Heart right ventricle (tissue), 16 donors: ENCODE measurements at regions not wholly inside any gene's neighbourhood (a gene's known extent, or its start where the extent isn't known, plus 50 kb on each side); places are given as distances from the start of the nearest gene placed in this dataset.
"Not testable (repeated sequence)": the region's sequence is repeated elsewhere in the genome, so short reads cannot be mapped to it uniquely, and the experiment has no call there.

Experiments
- ATAC-seq, 8 donors: fragments of 200-7000 bp; cut with Tn5 transposase; one replicate each; pipeline ENCODE4 v1.9.1; 2020; ENCODE audit warnings: mild to moderate bottlenecking in 8 of 8, moderate library complexity in 8 of 8, moderate number of reproducible peaks in 1 of 8
- DNase-seq, 2 donors: peaks; one replicate each; pipeline ENCODE4 v3.0.0-alpha.2; 2020
- H3K27ac ChIP-seq, 10 donors: fragments of 200-600 bp; sonication (generic) in 2 of 10; one replicate each; pipeline versions ENCODE4 v1.5.0 to v1.8.0; 2020 to 2022; ENCODE audit warnings: mild to moderate bottlenecking in 3 of 10
- H3K27me3 ChIP-seq, 7 donors: fragments of 200-600 bp; one replicate each; pipeline ENCODE4 v1.8.0; 2021 to 2022; ENCODE audit warnings: mild to moderate bottlenecking in 2 of 7
- H3K36me3 ChIP-seq, 9 donors: fragments of 200-600 bp; sonication (generic) in 1 of 9; one replicate each; pipeline versions ENCODE4 v1.5.0 to v1.8.0; 2020 to 2022; ENCODE audit warnings: mild to moderate bottlenecking in 2 of 9
- H3K4me1 ChIP-seq, 9 donors: fragments of 200-600 bp; sonication (generic) in 1 of 9; one replicate each; pipeline versions ENCODE4 v1.5.0 to v1.8.0; 2020 to 2022; ENCODE audit warnings: mild to moderate bottlenecking in 4 of 9
- H3K4me3 ChIP-seq, 10 donors: fragments of 200-600 bp; sonication (generic) in 2 of 10; one replicate each; pipeline versions ENCODE4 v1.5.0 to v1.8.0; 2020 to 2022; ENCODE audit warnings: mild to moderate bottlenecking in 7 of 10, moderate library complexity in 2 of 10
- H3K9me3 ChIP-seq, 11 donors: fragments of 200-600 bp in 10 of 11; sonication (generic) in 2 of 11; one replicate each; pipeline versions ENCODE4 v1.5.0 to v1.8.0; 2013 to 2022; ENCODE audit warnings: mild to moderate bottlenecking in 2 of 11, control low read depth in 1 of 11, moderate library complexity in 1 of 11
- CTCF ChIP-seq, 9 donors: fragments of 200-600 bp; sonication (generic) in 2 of 9; IDR thresholded peaks; one replicate each; pipeline versions ENCODE4 v1.5.0 to v1.8.0; 2021 to 2022; ENCODE audit warnings: antibody characterized with exemption in 9 of 9, mild to moderate bottlenecking in 5 of 9, moderate library complexity in 1 of 9
- WGBS, 2 donors: extraction: QIAGEN DNeasy Blood & Tissue Kit; methylation state at CpG; one replicate each; pipeline ENCODE4 v1.1.7; 2013; ENCODE audit warnings: inconsistent platforms in 1 of 2; 5-methylcytosine and 5-hydroxymethylcytosine counted together
- intact Hi-C, 10 donors: fragments of 100-400 bp; cut with DNase I; formaldehyde crosslinking; loops; one replicate each; pipeline versions ENCODE4 v1.11.1 to v1.14.2; 2022
- donor health status: Arrhythmogenic right ventricular cardiomyopathy.
- donor health status: ischemic (EF 13 %, LVEDD 7.1; RV severe dilation, severe dysfunction).
- donor health status: healthy with polysubstance abuse.
- donor health status: DM: no; HTN: yes; CAD: no.
- donor health status: DM: no; HTN: no; CAD: no.
- donor health status: ischemic (EF 25% LVEDD 6.9; RV normal size, moderate dysfunction).
- donor health status: ischemic (EF 25% LVEDD 5.7; RV mildly dilated, moderate dysfunction).
- donor health status: healthy.
- donor health status: DM: yes; HTN: yes; CAD: no.
- donor health status: Ischemic cardiomyopathy.
- donor health status: ischemic (EF 35%, LVEDD 5.7; RV mildly dilated, moderate dysfunction).
- donor health status: nonischemic (EF 11% LVEDD 7.7; RV severe dilation, severe dysfunction).
- donor health status: DM: yes; HTN: yes; CAD: no.
- donor health status: PGD.
- donor health status: ischemic (EF 29% LVEDD 5.4; RV normal size, mild dysfunction).
- donor health status: nonischemic (EF 23%, LVEDD 6.1; RV moderate dilation, normal function).

- no peak overlapping the region for H3K4me3 ChIP-seq
- WGBS, 2 donors = 71 to 78% methylated on average over 6 of the region's 6 CpGs
- no peak for TF ChIP-seq CTCF (IDR thresholded peaks at IDR 0.05)
- H3K27ac ChIP-seq = no peak overlapping the region
- ATAC-seq (no peak), DNase-seq (no peak)
- peaks cover 0 to 4% (median 0%) of the 10 kb centered on the region in 9 donors for H3K4me1 ChIP-seq
- no peaks in the 10 kb centered on the region for H3K36me3 ChIP-seq
- H3K27me3 ChIP-seq = peaks cover 0 to 8% (median 0%) of the 10 kb centered on the region in 7 donors
- intact Hi-C loops = no loop called here
- H3K9me3 ChIP-seq = peaks cover 0 to 9% (median 0%) of the 10 kb centered on the region in 11 donors
Measured at GRCh38 chr6:169101036-169101805, 152.4 kb downstream of the THBS2 start.

GRCh38 chr6:169099411-169100202, 154.0 kb downstream of the THBS2 start:
- TF ChIP-seq CTCF (IDR thresholded peaks at IDR 0.05) = no peak
- Histone ChIP-seq H3K4me3 (no peak overlapping the region), H3K4me1 (peaks cover 0 to 4% (median 0%) of the 10 kb centered on the region in 9 donors), H3K36me3 (no peaks in the 10 kb centered on the region), H3K27ac (no peak overlapping the region), H3K27me3 (peaks cover 0 to 8% (median 0%) of the 10 kb centered on the region in 7 donors), H3K9me3 (peaks cover 0 to 9% (median 0%) of the 10 kb centered on the region in 11 donors)
- ATAC-seq = no peak
- intact Hi-C loops = no loop called here
- WGBS, 2 donors = 64 to 67% methylated on average over 5 of the region's 5 CpGs
- DNase-seq = no peak

GRCh38 chr6:169098651-169099050, 155.0 kb downstream of the THBS2 start:
- DNase-seq, ATAC-seq, H3K36me3 ChIP-seq, H3K4me1 ChIP-seq, H3K9me3 ChIP-seq, H3K27ac ChIP-seq, intact Hi-C loops, H3K4me3 ChIP-seq: not testable (repeated sequence)
- peaks cover 0 to 10% (median 0%) of the 10 kb centered on the region in 7 donors for H3K27me3 ChIP-seq
- 77 to 85% methylated on average over 2 of the region's 2 CpGs for WGBS, 2 donors

- intact Hi-C loops = no loop called here
- ATAC-seq (no peak), DNase-seq (no peak)
- Histone ChIP-seq H3K36me3 (no peaks in the 10 kb centered on the region), H3K4me1 (peaks cover 0 to 4% (median 0%) of the 10 kb centered on the region in 9 donors), H3K27ac (no peak overlapping the region), H3K27me3 (peaks cover 0 to 10% (median 0%) of the 10 kb centered on the region in 7 donors), H3K4me3 (no peak overlapping the region), H3K9me3 (peaks cover 0 to 3% (median 0%) of the 10 kb centered on the region in 11 donors)
- no peak for TF ChIP-seq CTCF (IDR thresholded peaks at IDR 0.05)
- WGBS, 2 donors = 70 to 80% methylated on average over 1 of the region's 1 CpG
Measured at GRCh38 chr6:169098116-169098515, 155.5 kb downstream of the THBS2 start.
